ENCODE measurements at regions not wholly inside any gene's neighbourhood (a gene's known extent, or its start where the extent isn't known, plus 50 kb on each side); places are given as distances from the start of the nearest gene placed in this dataset.
"Not testable (repeated sequence)": the region's sequence is repeated elsewhere in the genome, so short reads cannot be mapped to it uniquely, and the experiment has no call there.

GRCh38 chr12:71303199-71303598 lies 136.4 kb upstream of the LGR5 start:
- H3K4me3 ChIP-seq (ENCODE audit: low read length) = no peak overlapping the region
- DNase-seq (ENCODE audit: low read depth, low spot score) = no peak

- DNase-seq (ENCODE audit: low read depth, low spot score) = no peak
- H3K4me3 ChIP-seq (ENCODE audit: low read length) = no peak overlapping the region
These were observed 138.6 kb upstream of the LGR5 start for GRCh38 chr12:71300772-71301675.

GRCh38 chr12:71299541-71300376 lies 139.8 kb upstream of the LGR5 start:
- no peak overlapping the region for H3K4me3 ChIP-seq (ENCODE audit: low read length)
- no peak for DNase-seq (ENCODE audit: low read depth, low spot score)

GRCh38 chr12:71297930-71298329 lies 140.1 kb upstream of the TSPAN8 start:
- DNase-seq (ENCODE audit: low read depth, low spot score) = no peak
- no peak overlapping the region for H3K4me3 ChIP-seq (ENCODE audit: low read length)

GRCh38 chr12:71295953-71296352 lies 138.2 kb upstream of the TSPAN8 start:
- H3K4me3 ChIP-seq (ENCODE audit: low read length) = no peak overlapping the region
- no peak for DNase-seq (ENCODE audit: low read depth, low spot score)

GRCh38 chr12:71291746-71292145 lies 133.9 kb upstream of the TSPAN8 start:
- no peak overlapping the region for H3K4me3 ChIP-seq (ENCODE audit: low read length)
- no peak for DNase-seq (ENCODE audit: low read depth, low spot score)

- H3K4me3 ChIP-seq (ENCODE audit: low read length) = no peak overlapping the region
- no peak for DNase-seq (ENCODE audit: low read depth, low spot score)
These were observed 126.1 kb upstream of the TSPAN8 start for GRCh38 chr12:71283883-71284282.

GRCh38 chr12:71282925-71283324 lies 125.1 kb upstream of the TSPAN8 start:
- no peak overlapping the region for H3K4me3 ChIP-seq (ENCODE audit: low read length)

GRCh38 chr12:71282020-71282419 lies 124.2 kb upstream of the TSPAN8 start:
- DNase-seq (ENCODE audit: low read depth, low spot score) = no peak
- H3K4me3 ChIP-seq (ENCODE audit: low read length) = no peak overlapping the region

More at GRCh38 chr12:71282925-71283324, 125.1 kb upstream of the TSPAN8 start:
- no peak for DNase-seq (ENCODE audit: low read depth, low spot score)

- no peak for DNase-seq (ENCODE audit: low read depth, low spot score)
- H3K4me3 ChIP-seq (ENCODE audit: low read length) = no peak overlapping the region
These were observed 123.6 kb upstream of the TSPAN8 start for GRCh38 chr12:71281425-71281824.

- no peak overlapping the region for H3K4me3 ChIP-seq (ENCODE audit: low read length)
- DNase-seq (ENCODE audit: low read depth, low spot score) = no peak
These were observed 120.1 kb upstream of the TSPAN8 start for GRCh38 chr12:71277866-71278265.

- no peak for DNase-seq (ENCODE audit: low read depth, low spot score)
- H3K4me3 ChIP-seq (ENCODE audit: low read length) = no peak overlapping the region
These were observed 118.7 kb upstream of the TSPAN8 start for GRCh38 chr12:71276541-71276940.

- not testable (repeated sequence) for H3K4me3 ChIP-seq (ENCODE audit: low read length); DNase-seq (ENCODE audit: low read depth, low spot score)
These were observed 113.0 kb upstream of the TSPAN8 start for GRCh38 chr12:71270794-71271193.

- H3K4me3 ChIP-seq (ENCODE audit: low read length) = no peak overlapping the region
- DNase-seq (ENCODE audit: low read depth, low spot score) = no peak
These were observed 112.3 kb upstream of the TSPAN8 start for GRCh38 chr12:71270057-71270456.

- H3K4me3 ChIP-seq (ENCODE audit: low read length) = no peak overlapping the region
- no peak for DNase-seq (ENCODE audit: low read depth, low spot score)
These were observed 111.4 kb upstream of the TSPAN8 start for GRCh38 chr12:71269281-71269598.

GRCh38 chr12:71268598-71269280 lies 110.9 kb upstream of the TSPAN8 start:
- H3K4me3 ChIP-seq (ENCODE audit: low read length) = no peak overlapping the region
- DNase-seq (ENCODE audit: low read depth, low spot score) = no peak

- no peak for DNase-seq (ENCODE audit: low read depth, low spot score)
- H3K4me3 ChIP-seq (ENCODE audit: low read length) = no peak overlapping the region
These were observed 108.8 kb upstream of the TSPAN8 start for GRCh38 chr12:71266606-71267005.

- not testable (repeated sequence) for DNase-seq (ENCODE audit: low read depth, low spot score); H3K4me3 ChIP-seq (ENCODE audit: low read length)
These were observed 107.9 kb upstream of the TSPAN8 start for GRCh38 chr12:71265731-71266130.

GRCh38 chr12:71262466-71262865 lies 104.7 kb upstream of the TSPAN8 start:
- no peak overlapping the region for H3K4me3 ChIP-seq (ENCODE audit: low read length)
- no peak for DNase-seq (ENCODE audit: low read depth, low spot score)

GRCh38 chr12:71252473-71252872 lies 94.7 kb upstream of the TSPAN8 start:
- DNase-seq (ENCODE audit: low read depth, low spot score) = no peak
- no peak overlapping the region for H3K4me3 ChIP-seq (ENCODE audit: low read length)

Data from Jurkat, Clone E6-1 (cell line).